Endothelial cell of umbilical vein (primary cell): ENCODE measurements at regions not wholly inside any gene's neighbourhood (a gene's known extent, or its start where the extent isn't known, plus 50 kb on each side); places are given as distances from the start of the nearest gene placed in this dataset.

Experiments used
- EZH2 ChIP-seq: IDR thresholded peaks from 2 replicates; pipeline ENCODE4 v1.6.1; 2012; ENCODE audit warnings: borderline replicate concordance, low read depth, mild to moderate bottlenecking, moderate library complexity, low read length, inconsistent platforms; ENCODE audit not compliant: severe bottlenecking
- FOS ChIP-seq: IDR thresholded peaks from 2 replicates; pipeline ENCODE4 v1.6.1; 2011; ENCODE audit warnings: mild to moderate bottlenecking, low read length, moderate library complexity, borderline replicate concordance; ENCODE audit not compliant: insufficient read depth
- GATA2 ChIP-seq: IDR thresholded peaks from 2 replicates; pipeline ENCODE4 v1.7.0; 2011; ENCODE audit warnings: low read depth, mild to moderate bottlenecking, moderate library complexity, mixed read lengths, low read length; ENCODE audit not compliant: insufficient read length, insufficient read depth
- JUN ChIP-seq: IDR thresholded peaks from 2 replicates; pipeline ENCODE4 v1.6.1; 2011; ENCODE audit warnings: borderline replicate concordance, low read depth; ENCODE audit not compliant: insufficient read length, insufficient read depth
- MAX ChIP-seq: IDR thresholded peaks from 2 replicates; pipeline ENCODE4 v1.6.1; 2011; ENCODE audit not compliant: insufficient read depth, insufficient read length
- MYC ChIP-seq: IDR thresholded peaks from one replicate; pipeline ENCODE4 v1.6.1; 2011; ENCODE audit warnings: mild to moderate bottlenecking, low read depth, low read length
- POLR2A ChIP-seq: IDR thresholded peaks from 2 replicates; pipeline ENCODE4 v1.6.1; 2012; ENCODE audit warnings: low read depth, mild to moderate bottlenecking, control low read depth, low read length
- POLR2AphosphoS5 ChIP-seq: IDR thresholded peaks from 2 replicates; pipeline ENCODE4 v1.6.1; 2012; ENCODE audit warnings: low read depth, mild to moderate bottlenecking, control low read depth, low read length, moderate library complexity; ENCODE audit not compliant: insufficient read depth
- TF ChIP-seq, protein P1 (sequence below), 2 donors: IDR thresholded peaks; 1 replicate in 1 of 2; 2 replicates in 1 of 2; pipeline ENCODE4 v1.5.1; 2011; ENCODE audit warnings: low read length in 2 of 2, mild to moderate bottlenecking in 2 of 2, moderate library complexity in 2 of 2, control low read depth in 1 of 2, inconsistent platforms in 1 of 2, low read depth in 1 of 2; ENCODE audit not compliant: insufficient read depth in 1 of 2; ENCODE audit errors: extremely low read depth in 1 of 2

DNA sequence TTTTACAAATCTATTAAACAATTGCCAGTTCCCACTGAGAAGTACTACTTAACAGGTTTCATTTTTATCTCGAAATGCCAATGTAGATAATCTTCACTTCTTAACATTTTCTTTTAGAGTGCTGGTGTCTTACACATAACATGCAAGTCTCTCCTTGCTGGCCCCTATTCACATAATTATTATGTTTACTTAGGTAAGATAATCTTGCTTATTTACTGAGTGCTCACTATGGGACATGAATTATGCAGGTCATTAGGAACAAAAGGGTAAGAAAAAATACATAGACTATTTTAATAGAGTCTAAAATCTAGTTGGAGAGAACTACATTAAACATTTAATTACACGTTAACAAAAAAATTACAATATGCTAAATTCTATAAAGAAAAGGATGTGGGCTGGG lies 328.4 kb downstream of the PRR16 start:
- TF ChIP-seq, protein P1, sequence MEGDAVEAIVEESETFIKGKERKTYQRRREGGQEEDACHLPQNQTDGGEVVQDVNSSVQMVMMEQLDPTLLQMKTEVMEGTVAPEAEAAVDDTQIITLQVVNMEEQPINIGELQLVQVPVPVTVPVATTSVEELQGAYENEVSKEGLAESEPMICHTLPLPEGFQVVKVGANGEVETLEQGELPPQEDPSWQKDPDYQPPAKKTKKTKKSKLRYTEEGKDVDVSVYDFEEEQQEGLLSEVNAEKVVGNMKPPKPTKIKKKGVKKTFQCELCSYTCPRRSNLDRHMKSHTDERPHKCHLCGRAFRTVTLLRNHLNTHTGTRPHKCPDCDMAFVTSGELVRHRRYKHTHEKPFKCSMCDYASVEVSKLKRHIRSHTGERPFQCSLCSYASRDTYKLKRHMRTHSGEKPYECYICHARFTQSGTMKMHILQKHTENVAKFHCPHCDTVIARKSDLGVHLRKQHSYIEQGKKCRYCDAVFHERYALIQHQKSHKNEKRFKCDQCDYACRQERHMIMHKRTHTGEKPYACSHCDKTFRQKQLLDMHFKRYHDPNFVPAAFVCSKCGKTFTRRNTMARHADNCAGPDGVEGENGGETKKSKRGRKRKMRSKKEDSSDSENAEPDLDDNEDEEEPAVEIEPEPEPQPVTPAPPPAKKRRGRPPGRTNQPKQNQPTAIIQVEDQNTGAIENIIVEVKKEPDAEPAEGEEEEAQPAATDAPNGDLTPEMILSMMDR (IDR thresholded peaks at IDR 0.05; ENCODE audit: extremely low read depth in 1 of 2, insufficient read depth in 1 of 2, low read depth in 1 of 2, low read length in 2 of 2), result no peak
- TF ChIP-seq EZH2 (no peak), FOS (no peak), POLR2A (no peak), GATA2 (no peak), MYC (no peak), POLR2AphosphoS5 (no peak), MAX (no peak), JUN (no peak)
